ENCODE measurements at regions not wholly inside any gene's neighbourhood (a gene's known extent, or its start where the extent isn't known, plus 50 kb on each side); places are given as distances from the start of the nearest gene placed in this dataset.

- Histone ChIP-seq H3K4me2 (ENCODE audit: low read length) (no peak overlapping the region), H3K4me1 (ENCODE audit: control insufficient read depth in 1 of 2, insufficient read depth in 2 of 2, low read length in 2 of 2) (peaks cover 0 to 7% of the 10 kb centered on the region in 2 experiments; a peak in 2 of 4 replicates), H3K36me3 (ENCODE audit: control insufficient read depth in 1 of 2, insufficient read depth in 2 of 2, low read length in 2 of 2) (no peaks in the 10 kb centered on the region), H3K4me3 (replicated peaks in 1 of 2; ENCODE audit: low read depth in 1 of 2, low read length in 2 of 2) (no peak overlapping the region), H4K20me1 (ENCODE audit: insufficient read depth) (no peaks in the 10 kb centered on the region), H3K27me3 (ENCODE audit: insufficient read depth, low read length) (peaks cover 4% of the 10 kb centered on the region; the same call in 1 of the 2 replicates), H3K27ac (ENCODE audit: low read depth, low read length) (no peak overlapping the region), H3K9me3 (ENCODE audit: control insufficient read depth in 1 of 2, insufficient read depth in 1 of 2, low read depth in 1 of 2, low read length in 2 of 2) (no peaks in the 10 kb centered on the region), H3K79me2 (ENCODE audit: insufficient read depth, low read length) (no peaks in the 10 kb centered on the region), H2AFZ (ENCODE audit: low read depth, low read length, poor library complexity, severe bottlenecking) (no peak overlapping the region), H3K9me2 (ENCODE audit: insufficient read depth) (no peaks in the 10 kb centered on the region), H3K9ac (ENCODE audit: low read length) (no peak overlapping the region)
- RAD21 ChIA-PET (ENCODE audit: low non-redundant PET in 1 of 2, low total read pairs in 2 of 2, uncharacterized antibody in 2 of 2, unreplicated experiment in 2 of 2) = no interaction called here
- no peak for DNase-seq (ENCODE audit: low read depth, low spot score)
- intact Hi-C loops (cut with micrococcal nuclease) = no loop called here
- CTCF ChIA-PET = no interaction called here
- POLR2A ChIA-PET = no interaction called here
- no TSS peak for BruUV-seq (replicated peaks)
- TF ChIP-seq ZNF274 (IDR thresholded peaks at IDR 0.05; ENCODE audit: low read depth, low read length) (no peak), POLR2A (IDR thresholded peaks at IDR 0.05; ENCODE audit: borderline replicate concordance, extremely low read depth, insufficient read depth, insufficient read length) (no peak), YY1 (IDR thresholded peaks at IDR 0.05; ENCODE audit: extremely low read depth, insufficient replicate concordance, low read depth, low read length) (no peak), EZH2 (IDR thresholded peaks at IDR 0.05) (no peak), ATF3 (IDR thresholded peaks at IDR 0.05) (no peak), ZBTB33 (IDR thresholded peaks at IDR 0.05; ENCODE audit: extremely low read depth, insufficient replicate concordance, low read length) (no peak), EZH2phosphoT487 (IDR thresholded peaks at IDR 0.05; ENCODE audit: borderline replicate concordance) (no peak), POLR2AphosphoS5 (IDR thresholded peaks at IDR 0.05; ENCODE audit: low read depth, low read length) (no peak), JUND (IDR thresholded peaks at IDR 0.05) (no peak), RAD21 (IDR thresholded peaks at IDR 0.05; ENCODE audit: low read depth) (no peak), SP1 (IDR thresholded peaks at IDR 0.05; ENCODE audit: low read depth) (no peak), CEBPB (IDR thresholded peaks at IDR 0.05; ENCODE audit: low read depth) (no peak), ELF1 (IDR thresholded peaks at IDR 0.05; ENCODE audit: borderline replicate concordance, low read depth) (no peak)
- no peak for ATAC-seq
These were observed 628.9 kb upstream of the TBX3 start for GRCh38 chr12:115312901-115313300.

Data from HCT116 (cell line).